ENCODE measurements at regions not wholly inside any gene's neighbourhood (a gene's known extent, or its start where the extent isn't known, plus 50 kb on each side); places are given as distances from the start of the nearest gene placed in this dataset.

DNA sequence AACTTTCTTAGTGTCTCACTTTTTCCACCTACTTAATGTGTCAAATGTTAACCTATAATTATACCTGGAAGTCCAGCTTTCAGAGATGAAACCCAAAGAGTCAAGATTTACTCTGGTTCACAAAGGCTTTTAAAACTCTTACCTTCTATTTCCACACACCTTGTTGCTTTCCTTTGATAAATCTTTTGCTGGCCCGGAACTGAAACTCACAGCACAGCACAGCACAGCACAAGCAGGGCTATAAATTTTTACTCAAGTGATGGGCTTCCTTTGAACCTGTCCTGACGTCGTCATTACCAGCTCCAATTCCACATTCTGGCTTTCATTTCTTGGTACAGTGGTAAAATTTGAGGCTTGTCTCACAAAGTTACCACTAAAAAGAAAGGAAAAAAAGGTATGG, 861.0 kb downstream of the SORCS3 start:
- Mint-ChIP-seq H3K9me3 (peaks cover 8% of the 10 kb centered on the region; the same call in 1 of the 2 replicates), H3K4me1 (peaks cover 7% of the 10 kb centered on the region), H3K27me3 (ENCODE audit: low read depth) (no peaks in the 10 kb centered on the region), H3K4me3 (no peak overlapping the region), H3K27ac (no peak overlapping the region), H3K36me3 (no peaks in the 10 kb centered on the region)
- ChIA-PET CTCF (no interaction called here), POLR2A (interaction anchor here (1.7 kb wide), 1 partner anchor 12 kb away, joined by 3 read pairs; no protein-coding TSS in a partner anchor)
- DNase-seq (ENCODE audit: low spot score) (no peak), ATAC-seq (no peak)
- TF ChIP-seq, protein P1, sequence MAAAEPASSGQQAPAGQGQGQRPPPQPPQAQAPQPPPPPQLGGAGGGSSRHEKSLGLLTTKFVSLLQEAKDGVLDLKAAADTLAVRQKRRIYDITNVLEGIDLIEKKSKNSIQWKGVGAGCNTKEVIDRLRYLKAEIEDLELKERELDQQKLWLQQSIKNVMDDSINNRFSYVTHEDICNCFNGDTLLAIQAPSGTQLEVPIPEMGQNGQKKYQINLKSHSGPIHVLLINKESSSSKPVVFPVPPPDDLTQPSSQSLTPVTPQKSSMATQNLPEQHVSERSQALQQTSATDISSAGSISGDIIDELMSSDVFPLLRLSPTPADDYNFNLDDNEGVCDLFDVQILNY (CRISPR knock-in tag; IDR thresholded peaks at IDR 0.05): no peak
- TF ChIP-seq, protein P2, sequence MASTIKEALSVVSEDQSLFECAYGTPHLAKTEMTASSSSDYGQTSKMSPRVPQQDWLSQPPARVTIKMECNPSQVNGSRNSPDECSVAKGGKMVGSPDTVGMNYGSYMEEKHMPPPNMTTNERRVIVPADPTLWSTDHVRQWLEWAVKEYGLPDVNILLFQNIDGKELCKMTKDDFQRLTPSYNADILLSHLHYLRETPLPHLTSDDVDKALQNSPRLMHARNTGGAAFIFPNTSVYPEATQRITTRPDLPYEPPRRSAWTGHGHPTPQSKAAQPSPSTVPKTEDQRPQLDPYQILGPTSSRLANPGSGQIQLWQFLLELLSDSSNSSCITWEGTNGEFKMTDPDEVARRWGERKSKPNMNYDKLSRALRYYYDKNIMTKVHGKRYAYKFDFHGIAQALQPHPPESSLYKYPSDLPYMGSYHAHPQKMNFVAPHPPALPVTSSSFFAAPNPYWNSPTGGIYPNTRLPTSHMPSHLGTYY (CRISPR knock-in tag; IDR thresholded peaks at IDR 0.05): no peak
- TF ChIP-seq SP1 (CRISPR knock-in tag; conservative IDR thresholded peaks at IDR 0.05) (no peak), NFE2L1 (CRISPR knock-in tag; IDR thresholded peaks at IDR 0.05) (no peak), GRHL2 (CRISPR knock-in tag; IDR thresholded peaks at IDR 0.05; ENCODE audit: insufficient replicate concordance, severe bottlenecking) (no peak), ZBTB21 (CRISPR knock-in tag; IDR thresholded peaks at IDR 0.05; ENCODE audit: borderline replicate concordance) (no peak), IRF2 (CRISPR knock-in tag; IDR thresholded peaks at IDR 0.05; ENCODE audit: borderline replicate concordance, low read depth) (no peak), TCF7 (CRISPR knock-in tag; IDR thresholded peaks at IDR 0.05; ENCODE audit: low read depth) (no peak), CREB1 (CRISPR knock-in tag; IDR thresholded peaks at IDR 0.05) (no peak), FOXP1 (CRISPR knock-in tag; IDR thresholded peaks at IDR 0.05; ENCODE audit: borderline replicate concordance) (no peak)
- TF ChIP-seq, protein P3, sequence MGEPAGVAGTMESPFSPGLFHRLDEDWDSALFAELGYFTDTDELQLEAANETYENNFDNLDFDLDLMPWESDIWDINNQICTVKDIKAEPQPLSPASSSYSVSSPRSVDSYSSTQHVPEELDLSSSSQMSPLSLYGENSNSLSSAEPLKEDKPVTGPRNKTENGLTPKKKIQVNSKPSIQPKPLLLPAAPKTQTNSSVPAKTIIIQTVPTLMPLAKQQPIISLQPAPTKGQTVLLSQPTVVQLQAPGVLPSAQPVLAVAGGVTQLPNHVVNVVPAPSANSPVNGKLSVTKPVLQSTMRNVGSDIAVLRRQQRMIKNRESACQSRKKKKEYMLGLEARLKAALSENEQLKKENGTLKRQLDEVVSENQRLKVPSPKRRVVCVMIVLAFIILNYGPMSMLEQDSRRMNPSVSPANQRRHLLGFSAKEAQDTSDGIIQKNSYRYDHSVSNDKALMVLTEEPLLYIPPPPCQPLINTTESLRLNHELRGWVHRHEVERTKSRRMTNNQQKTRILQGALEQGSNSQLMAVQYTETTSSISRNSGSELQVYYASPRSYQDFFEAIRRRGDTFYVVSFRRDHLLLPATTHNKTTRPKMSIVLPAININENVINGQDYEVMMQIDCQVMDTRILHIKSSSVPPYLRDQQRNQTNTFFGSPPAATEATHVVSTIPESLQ (CRISPR knock-in tag; IDR thresholded peaks at IDR 0.05): no peak
- TF ChIP-seq, protein P4, sequence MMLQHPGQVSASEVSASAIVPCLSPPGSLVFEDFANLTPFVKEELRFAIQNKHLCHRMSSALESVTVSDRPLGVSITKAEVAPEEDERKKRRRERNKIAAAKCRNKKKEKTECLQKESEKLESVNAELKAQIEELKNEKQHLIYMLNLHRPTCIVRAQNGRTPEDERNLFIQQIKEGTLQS (CRISPR knock-in tag; conservative IDR thresholded peaks at IDR 0.05): no peak
- TF ChIP-seq, protein P5, sequence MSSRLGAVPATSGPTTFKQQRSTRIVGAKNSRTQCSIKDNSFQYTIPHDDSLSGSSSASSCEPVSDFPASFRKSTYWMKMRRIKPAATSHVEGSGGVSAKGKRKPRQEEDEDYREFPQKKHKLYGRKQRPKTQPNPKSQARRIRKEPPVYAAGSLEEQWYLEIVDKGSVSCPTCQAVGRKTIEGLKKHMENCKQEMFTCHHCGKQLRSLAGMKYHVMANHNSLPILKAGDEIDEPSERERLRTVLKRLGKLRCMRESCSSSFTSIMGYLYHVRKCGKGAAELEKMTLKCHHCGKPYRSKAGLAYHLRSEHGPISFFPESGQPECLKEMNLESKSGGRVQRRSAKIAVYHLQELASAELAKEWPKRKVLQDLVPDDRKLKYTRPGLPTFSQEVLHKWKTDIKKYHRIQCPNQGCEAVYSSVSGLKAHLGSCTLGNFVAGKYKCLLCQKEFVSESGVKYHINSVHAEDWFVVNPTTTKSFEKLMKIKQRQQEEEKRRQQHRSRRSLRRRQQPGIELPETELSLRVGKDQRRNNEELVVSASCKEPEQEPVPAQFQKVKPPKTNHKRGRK (CRISPR knock-in tag; IDR thresholded peaks at IDR 0.05; ENCODE audit: borderline replicate concordance): no peak
- TF ChIP-seq, protein P6, sequence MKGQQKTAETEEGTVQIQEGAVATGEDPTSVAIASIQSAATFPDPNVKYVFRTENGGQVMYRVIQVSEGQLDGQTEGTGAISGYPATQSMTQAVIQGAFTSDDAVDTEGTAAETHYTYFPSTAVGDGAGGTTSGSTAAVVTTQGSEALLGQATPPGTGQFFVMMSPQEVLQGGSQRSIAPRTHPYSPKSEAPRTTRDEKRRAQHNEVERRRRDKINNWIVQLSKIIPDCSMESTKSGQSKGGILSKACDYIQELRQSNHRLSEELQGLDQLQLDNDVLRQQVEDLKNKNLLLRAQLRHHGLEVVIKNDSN (CRISPR knock-in tag; IDR thresholded peaks at IDR 0.05): no peak

DNA sequence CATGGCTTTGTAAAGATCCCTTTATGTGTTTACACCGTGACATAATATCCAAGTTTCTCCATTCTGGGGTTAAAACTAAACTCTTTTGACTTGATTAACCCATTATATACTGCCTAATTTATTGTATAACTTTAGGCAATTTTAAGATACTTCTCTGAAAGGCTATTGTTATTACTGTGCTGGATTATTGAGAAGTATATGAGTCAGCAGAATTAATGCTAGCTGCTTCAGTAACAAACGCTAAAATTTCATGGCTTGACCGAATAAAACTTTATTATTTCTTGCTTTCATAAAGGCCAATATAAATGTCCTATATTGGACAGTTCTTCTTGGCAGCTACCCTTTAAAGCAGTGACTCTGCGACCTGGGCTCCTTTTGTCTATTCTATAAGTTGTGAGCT, 853.9 kb downstream of the SORCS3 start:
- TF ChIP-seq JUN (CRISPR knock-in tag; IDR thresholded peaks at IDR 0.05): no peak
- no peak for TF ChIP-seq CREM (CRISPR knock-in tag; IDR thresholded peaks at IDR 0.05)
- TF ChIP-seq, protein P1 (CRISPR knock-in tag; IDR thresholded peaks at IDR 0.05): no peak
- TF ChIP-seq ZNF121 (CRISPR knock-in tag; IDR thresholded peaks at IDR 0.05): no peak
- no peak for TF ChIP-seq RORB (CRISPR knock-in tag; IDR thresholded peaks at IDR 0.05)
- Mint-ChIP-seq H3K27ac (no peak overlapping the region), H3K36me3 (no peaks in the 10 kb centered on the region), H3K27me3 (ENCODE audit: low read depth) (no peaks in the 10 kb centered on the region), H3K4me1 (no peaks in the 10 kb centered on the region), H3K4me3 (no peak overlapping the region), H3K9me3 (peaks cover 8% of the 10 kb centered on the region; the same call in 1 of the 2 replicates)
- DNase-seq (ENCODE audit: low spot score) (no peak), ATAC-seq (no peak)
- ChIA-PET CTCF (no interaction called here), POLR2A (no interaction called here)
